ENCODE measurements at regions not wholly inside any gene's neighbourhood (a gene's known extent, or its start where the extent isn't known, plus 50 kb on each side); places are given as distances from the start of the nearest gene placed in this dataset.

DNA sequence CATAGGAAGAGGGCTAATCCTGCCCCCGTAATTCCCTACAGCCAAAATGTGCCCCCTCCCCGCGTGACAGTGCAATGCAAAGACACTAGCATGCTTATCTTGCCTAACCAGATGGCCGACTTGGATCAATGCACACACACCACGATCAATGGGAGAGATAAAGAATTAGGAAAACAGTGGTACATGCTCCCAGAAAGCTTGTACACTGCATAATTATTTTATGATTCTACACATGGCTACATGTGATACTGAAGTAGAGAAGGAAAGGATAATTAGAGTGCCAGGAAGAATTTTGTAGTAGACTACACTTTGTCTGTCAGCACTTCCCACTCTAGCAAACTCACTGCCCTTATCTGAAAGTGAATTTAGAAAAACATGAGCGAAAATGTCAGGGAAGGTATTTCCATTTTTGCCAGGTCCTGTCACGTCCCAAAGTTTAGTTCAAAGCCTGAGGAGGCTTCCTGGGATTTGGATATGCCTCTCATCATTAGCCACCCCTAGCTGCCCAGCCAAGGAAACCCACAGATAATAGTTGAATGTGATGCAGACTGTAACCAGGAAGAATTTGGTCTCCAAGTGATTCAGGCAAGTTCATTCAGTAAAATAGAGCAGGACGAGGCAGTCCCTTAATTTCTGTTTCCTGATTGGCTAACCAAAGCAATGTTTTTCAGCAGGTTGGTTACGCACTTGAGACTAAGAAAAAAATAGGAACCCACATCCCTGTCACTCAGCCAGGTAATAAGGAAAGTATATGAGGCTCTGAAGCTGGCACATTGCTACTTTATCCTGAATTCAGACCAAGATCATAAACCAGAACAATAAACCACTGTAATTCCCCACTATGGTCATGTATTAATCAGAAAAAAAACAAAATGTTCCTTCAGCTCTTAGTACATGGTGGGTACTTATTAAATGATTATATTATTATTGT, 199.6 kb upstream of the OTX2 start (continued):
- TF ChIP-seq, protein P1, sequence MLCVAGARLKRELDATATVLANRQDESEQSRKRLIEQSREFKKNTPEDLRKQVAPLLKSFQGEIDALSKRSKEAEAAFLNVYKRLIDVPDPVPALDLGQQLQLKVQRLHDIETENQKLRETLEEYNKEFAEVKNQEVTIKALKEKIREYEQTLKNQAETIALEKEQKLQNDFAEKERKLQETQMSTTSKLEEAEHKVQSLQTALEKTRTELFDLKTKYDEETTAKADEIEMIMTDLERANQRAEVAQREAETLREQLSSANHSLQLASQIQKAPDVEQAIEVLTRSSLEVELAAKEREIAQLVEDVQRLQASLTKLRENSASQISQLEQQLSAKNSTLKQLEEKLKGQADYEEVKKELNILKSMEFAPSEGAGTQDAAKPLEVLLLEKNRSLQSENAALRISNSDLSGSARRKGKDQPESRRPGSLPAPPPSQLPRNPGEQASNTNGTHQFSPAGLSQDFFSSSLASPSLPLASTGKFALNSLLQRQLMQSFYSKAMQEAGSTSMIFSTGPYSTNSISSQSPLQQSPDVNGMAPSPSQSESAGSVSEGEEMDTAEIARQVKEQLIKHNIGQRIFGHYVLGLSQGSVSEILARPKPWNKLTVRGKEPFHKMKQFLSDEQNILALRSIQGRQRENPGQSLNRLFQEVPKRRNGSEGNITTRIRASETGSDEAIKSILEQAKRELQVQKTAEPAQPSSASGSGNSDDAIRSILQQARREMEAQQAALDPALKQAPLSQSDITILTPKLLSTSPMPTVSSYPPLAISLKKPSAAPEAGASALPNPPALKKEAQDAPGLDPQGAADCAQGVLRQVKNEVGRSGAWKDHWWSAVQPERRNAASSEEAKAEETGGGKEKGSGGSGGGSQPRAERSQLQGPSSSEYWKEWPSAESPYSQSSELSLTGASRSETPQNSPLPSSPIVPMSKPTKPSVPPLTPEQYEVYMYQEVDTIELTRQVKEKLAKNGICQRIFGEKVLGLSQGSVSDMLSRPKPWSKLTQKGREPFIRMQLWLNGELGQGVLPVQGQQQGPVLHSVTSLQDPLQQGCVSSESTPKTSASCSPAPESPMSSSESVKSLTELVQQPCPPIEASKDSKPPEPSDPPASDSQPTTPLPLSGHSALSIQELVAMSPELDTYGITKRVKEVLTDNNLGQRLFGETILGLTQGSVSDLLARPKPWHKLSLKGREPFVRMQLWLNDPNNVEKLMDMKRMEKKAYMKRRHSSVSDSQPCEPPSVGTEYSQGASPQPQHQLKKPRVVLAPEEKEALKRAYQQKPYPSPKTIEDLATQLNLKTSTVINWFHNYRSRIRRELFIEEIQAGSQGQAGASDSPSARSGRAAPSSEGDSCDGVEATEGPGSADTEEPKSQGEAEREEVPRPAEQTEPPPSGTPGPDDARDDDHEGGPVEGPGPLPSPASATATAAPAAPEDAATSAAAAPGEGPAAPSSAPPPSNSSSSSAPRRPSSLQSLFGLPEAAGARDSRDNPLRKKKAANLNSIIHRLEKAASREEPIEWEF (CRISPR knock-in tag; IDR thresholded peaks at IDR 0.05), result 0 out of 2 replicates have a peak, but pooled peaks have one; percentile 40
- TF ChIP-seq SMAD4 (CRISPR knock-in tag; conservative IDR thresholded peaks at IDR 0.05) (0 out of 2 replicates have a peak, but pooled peaks have one; percentile 41), ZNF644 (tag; IDR thresholded peaks at IDR 0.05; ENCODE audit: low read depth) (0 out of 2 replicates have a peak, but pooled peaks have one; percentile 40), ZBTB17 (CRISPR knock-in tag; IDR thresholded peaks at IDR 0.05) (no peak), CXXC5 (CRISPR knock-in tag; IDR thresholded peaks at IDR 0.05) (0 out of 2 replicates have a peak, but pooled peaks have one; percentile 36), TBL1XR1 (IDR thresholded peaks at IDR 0.05; ENCODE audit: low read length in 2 of 2) (peak; percentile 25 to 79; a peak in 2 of 4 replicates), LCOR (CRISPR knock-in tag; IDR thresholded peaks at IDR 0.05) (peak; percentile 44; the same call in 1 of the 2 replicates), RCOR1 (IDR thresholded peaks at IDR 0.05; ENCODE audit: borderline replicate concordance in 1 of 2, low read depth in 2 of 2, low read length in 2 of 2) (peak in 1 of 2 experiments; percentile 80; a peak in 2 of 4 replicates), ZC3H11A (IDR thresholded peaks at IDR 0.05; ENCODE audit: low read depth, low read length) (no peak), VEZF1 (CRISPR knock-in tag; IDR thresholded peaks at IDR 0.05) (peak; percentile 84), STAT5A (IDR thresholded peaks at IDR 0.05; ENCODE audit: borderline replicate concordance, low read length) (peak; percentile 79; the same call in 1 of the 2 replicates), NBN (IDR thresholded peaks at IDR 0.05; ENCODE audit: low read depth) (peak; percentile 72; the same call in 1 of the 2 replicates), ZNF384 (IDR thresholded peaks at IDR 0.05; ENCODE audit: low read depth, low read length) (0 out of 2 replicates have a peak, but pooled peaks have one; percentile 40), CBFA2T2 (conservative IDR thresholded peaks at IDR 0.05) (peak; percentile 86), EHMT2 (IDR thresholded peaks at IDR 0.05) (peak; percentile 11; the same call in 1 of the 2 replicates)
- TF ChIP-seq, protein P2, sequence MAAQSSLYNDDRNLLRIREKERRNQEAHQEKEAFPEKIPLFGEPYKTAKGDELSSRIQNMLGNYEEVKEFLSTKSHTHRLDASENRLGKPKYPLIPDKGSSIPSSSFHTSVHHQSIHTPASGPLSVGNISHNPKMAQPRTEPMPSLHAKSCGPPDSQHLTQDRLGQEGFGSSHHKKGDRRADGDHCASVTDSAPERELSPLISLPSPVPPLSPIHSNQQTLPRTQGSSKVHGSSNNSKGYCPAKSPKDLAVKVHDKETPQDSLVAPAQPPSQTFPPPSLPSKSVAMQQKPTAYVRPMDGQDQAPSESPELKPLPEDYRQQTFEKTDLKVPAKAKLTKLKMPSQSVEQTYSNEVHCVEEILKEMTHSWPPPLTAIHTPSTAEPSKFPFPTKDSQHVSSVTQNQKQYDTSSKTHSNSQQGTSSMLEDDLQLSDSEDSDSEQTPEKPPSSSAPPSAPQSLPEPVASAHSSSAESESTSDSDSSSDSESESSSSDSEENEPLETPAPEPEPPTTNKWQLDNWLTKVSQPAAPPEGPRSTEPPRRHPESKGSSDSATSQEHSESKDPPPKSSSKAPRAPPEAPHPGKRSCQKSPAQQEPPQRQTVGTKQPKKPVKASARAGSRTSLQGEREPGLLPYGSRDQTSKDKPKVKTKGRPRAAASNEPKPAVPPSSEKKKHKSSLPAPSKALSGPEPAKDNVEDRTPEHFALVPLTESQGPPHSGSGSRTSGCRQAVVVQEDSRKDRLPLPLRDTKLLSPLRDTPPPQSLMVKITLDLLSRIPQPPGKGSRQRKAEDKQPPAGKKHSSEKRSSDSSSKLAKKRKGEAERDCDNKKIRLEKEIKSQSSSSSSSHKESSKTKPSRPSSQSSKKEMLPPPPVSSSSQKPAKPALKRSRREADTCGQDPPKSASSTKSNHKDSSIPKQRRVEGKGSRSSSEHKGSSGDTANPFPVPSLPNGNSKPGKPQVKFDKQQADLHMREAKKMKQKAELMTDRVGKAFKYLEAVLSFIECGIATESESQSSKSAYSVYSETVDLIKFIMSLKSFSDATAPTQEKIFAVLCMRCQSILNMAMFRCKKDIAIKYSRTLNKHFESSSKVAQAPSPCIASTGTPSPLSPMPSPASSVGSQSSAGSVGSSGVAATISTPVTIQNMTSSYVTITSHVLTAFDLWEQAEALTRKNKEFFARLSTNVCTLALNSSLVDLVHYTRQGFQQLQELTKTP (IDR thresholded peaks at IDR 0.05; ENCODE audit: low read depth in 1 of 2, partially characterized antibody in 2 of 2), result peak; percentile 67 to 72

Data from K562 (cell line).